Keratinocyte (primary cell): ENCODE measurements at regions not wholly inside any gene's neighbourhood (a gene's known extent, or its start where the extent isn't known, plus 50 kb on each side); places are given as distances from the start of the nearest gene placed in this dataset.

Source experiments
- DNase-seq: peaks from one replicate; pipeline ENCODE4 v3.0.0-alpha.2; 2011; ENCODE audit warnings: low read depth, missing footprints, low spot score
- FAIRE-seq: peaks from 2 replicates; lab custom pipeline; 2011; peaks lifted over from hg19 to GRCh38; lab: Jason Lieb, UNC
- H2AFZ ChIP-seq: 2 replicates; pipeline ENCODE4 v1.6.0; 2012; ENCODE audit warnings: low read length, control low read depth, inconsistent platforms; ENCODE audit not compliant: control insufficient read depth
- H3K27ac ChIP-seq: 2 replicates; pipeline ENCODE4 v1.5.1; 2011; ENCODE audit warnings: low read length; ENCODE audit not compliant: control insufficient read depth, insufficient read depth
- H3K27me3 ChIP-seq: 3 replicates; pipeline ENCODE4 v1.6.0; 2011; ENCODE audit warnings: low read length; ENCODE audit not compliant: control insufficient read depth, insufficient read depth; ENCODE audit errors: extremely low read depth
- H3K36me3 ChIP-seq, 2 experiments: 2 replicates in 1 of 2; 3 replicates in 1 of 2; pipeline ENCODE4 v1.5.1; 2011; ENCODE audit warnings: low read length in 2 of 2, mild to moderate bottlenecking in 1 of 2; ENCODE audit not compliant: control insufficient read depth in 2 of 2, insufficient read depth in 2 of 2; ENCODE audit errors: extremely low read depth in 1 of 2
- H3K4me1 ChIP-seq: 3 replicates; pipeline ENCODE4 v1.5.1; 2011; ENCODE audit warnings: low read length; ENCODE audit not compliant: control insufficient read depth, insufficient read depth; ENCODE audit errors: extremely low read depth
- H3K4me2 ChIP-seq: 3 replicates; pipeline ENCODE4 v1.6.0; 2011; ENCODE audit warnings: low read depth, low read length; ENCODE audit not compliant: control insufficient read depth, insufficient read depth; ENCODE audit errors: extremely low read depth
- H3K4me3 ChIP-seq, 3 experiments: fragments of 200-600 bp in 1 of 3; sonication (generic) in 1 of 3; 2 replicates in 2 of 3; 3 replicates in 1 of 3; pipeline ENCODE4 v1.5.1; 2011 to 2016; ENCODE audit warnings: low read length in 3 of 3, mild to moderate bottlenecking in 3 of 3, control low read depth in 2 of 3, inconsistent platforms in 1 of 3, low read depth in 1 of 3, mixed read lengths in 1 of 3, mixed run types in 1 of 3, moderate library complexity in 1 of 3; ENCODE audit not compliant: control insufficient read depth in 2 of 3, insufficient read depth in 2 of 3; ENCODE audit errors: extremely low read depth in 1 of 3
- H3K79me2 ChIP-seq: 2 replicates; pipeline ENCODE4 v1.6.0; 2012; ENCODE audit warnings: low read length; ENCODE audit not compliant: control insufficient read depth, insufficient read depth
- H3K9ac ChIP-seq: 3 replicates; pipeline ENCODE4 v1.6.0; 2011; ENCODE audit warnings: low read length; ENCODE audit not compliant: control insufficient read depth, insufficient read depth; ENCODE audit errors: extremely low read depth
- H3K9me1 ChIP-seq: 3 replicates; pipeline ENCODE4 v1.6.0; 2011; ENCODE audit warnings: low read length; ENCODE audit not compliant: control insufficient read depth, insufficient read depth; ENCODE audit errors: extremely low read depth
- H3K9me3 ChIP-seq: 2 replicates; pipeline ENCODE4 v1.5.1; 2012; ENCODE audit warnings: low read depth, low read length; ENCODE audit not compliant: control insufficient read depth
- H4K20me1 ChIP-seq: 3 replicates; pipeline ENCODE4 v1.6.0; 2011; ENCODE audit warnings: low read length; ENCODE audit not compliant: control insufficient read depth, insufficient read depth; ENCODE audit errors: extremely low read depth
- EZH2 ChIP-seq: IDR thresholded peaks from one replicate; pipeline ENCODE4 v1.6.1; 2012; ENCODE audit warnings: inconsistent platforms, mild to moderate bottlenecking, low read length, moderate library complexity
- dilution Hi-C: fragments of 300-500 bp; cut with MboI; formaldehyde crosslinking; loops from one replicate; pipeline ENCODE4 v1.7.0; 2020; ENCODE audit warnings: low sequenced_read_pairs; ENCODE audit not compliant: extremely low pct_ligation_motif_present
- TF ChIP-seq, protein P1 (sequence below), 3 experiments: IDR thresholded peaks in 1 of 3; conservative IDR thresholded peaks in 1 of 3; optimal IDR thresholded peaks in 1 of 3; 2 replicates in 2 of 3; 3 replicates in 1 of 3; pipeline versions ENCODE3 to v1.5.1; 2011; ENCODE audit warnings: low read length in 3 of 3, mild to moderate bottlenecking in 3 of 3, moderate library complexity in 2 of 3, control low read depth in 1 of 3, inconsistent platforms in 1 of 3; ENCODE audit not compliant: insufficient read depth in 2 of 3; ENCODE audit errors: extremely low read depth in 1 of 3

GRCh38 chr4:181330654-181331201, 912.5 kb upstream of the TENM3 start:
- Histone ChIP-seq H3K36me3 (no peaks in the 10 kb centered on the region), H3K27me3 (no peaks in the 10 kb centered on the region), H3K4me2 (no peak overlapping the region), H2AFZ (no peak overlapping the region), H4K20me1 (no peaks in the 10 kb centered on the region), H3K9me3 (no peaks in the 10 kb centered on the region), H3K9me1 (no peaks in the 10 kb centered on the region), H3K79me2 (no peaks in the 10 kb centered on the region), H3K27ac (no peak overlapping the region), H3K9ac (no peak overlapping the region), H3K4me3 (no peak overlapping the region), H3K4me1 (no peaks in the 10 kb centered on the region)
- TF ChIP-seq, protein P1, sequence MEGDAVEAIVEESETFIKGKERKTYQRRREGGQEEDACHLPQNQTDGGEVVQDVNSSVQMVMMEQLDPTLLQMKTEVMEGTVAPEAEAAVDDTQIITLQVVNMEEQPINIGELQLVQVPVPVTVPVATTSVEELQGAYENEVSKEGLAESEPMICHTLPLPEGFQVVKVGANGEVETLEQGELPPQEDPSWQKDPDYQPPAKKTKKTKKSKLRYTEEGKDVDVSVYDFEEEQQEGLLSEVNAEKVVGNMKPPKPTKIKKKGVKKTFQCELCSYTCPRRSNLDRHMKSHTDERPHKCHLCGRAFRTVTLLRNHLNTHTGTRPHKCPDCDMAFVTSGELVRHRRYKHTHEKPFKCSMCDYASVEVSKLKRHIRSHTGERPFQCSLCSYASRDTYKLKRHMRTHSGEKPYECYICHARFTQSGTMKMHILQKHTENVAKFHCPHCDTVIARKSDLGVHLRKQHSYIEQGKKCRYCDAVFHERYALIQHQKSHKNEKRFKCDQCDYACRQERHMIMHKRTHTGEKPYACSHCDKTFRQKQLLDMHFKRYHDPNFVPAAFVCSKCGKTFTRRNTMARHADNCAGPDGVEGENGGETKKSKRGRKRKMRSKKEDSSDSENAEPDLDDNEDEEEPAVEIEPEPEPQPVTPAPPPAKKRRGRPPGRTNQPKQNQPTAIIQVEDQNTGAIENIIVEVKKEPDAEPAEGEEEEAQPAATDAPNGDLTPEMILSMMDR (optimal IDR thresholded peaks at IDR 0.05 in 1 of 3, IDR thresholded peaks at IDR 0.05 in 1 of 3, conservative IDR thresholded peaks at IDR 0.05 in 1 of 3; ENCODE audit: extremely low read depth in 1 of 3, insufficient read depth in 2 of 3, low read length in 3 of 3), result no peak
- TF ChIP-seq EZH2, result no peak
- no peak for FAIRE-seq
- dilution Hi-C loops, result no loop called here
- no peak for DNase-seq

DNA sequence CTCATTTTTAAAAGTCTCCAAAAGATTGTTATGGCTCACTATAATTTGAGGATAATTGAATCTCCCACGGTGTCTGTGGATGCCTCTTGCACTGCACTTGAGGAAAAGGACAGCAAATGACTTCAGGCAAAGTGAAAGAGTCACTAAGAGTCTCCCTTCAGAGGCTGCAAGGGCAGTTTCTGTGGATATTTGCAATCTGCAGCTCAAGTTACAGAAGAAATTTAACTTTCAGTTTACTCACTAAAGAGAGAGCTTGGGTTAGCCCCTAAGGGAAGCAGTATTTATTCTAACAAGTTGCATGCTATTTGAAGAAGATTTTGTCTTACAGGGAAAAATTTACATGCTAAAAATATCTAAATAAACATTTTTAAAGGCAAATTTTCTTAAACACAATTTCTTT, 912.0 kb upstream of the TENM3 start:
- TF ChIP-seq EZH2, result no peak
- TF ChIP-seq, protein P1 (optimal IDR thresholded peaks at IDR 0.05 in 1 of 3, IDR thresholded peaks at IDR 0.05 in 1 of 3, conservative IDR thresholded peaks at IDR 0.05 in 1 of 3; ENCODE audit: extremely low read depth in 1 of 3, insufficient read depth in 2 of 3, low read length in 3 of 3), result no peak
- no peaks in the 10 kb centered on the region for H3K27me3 ChIP-seq
- FAIRE-seq (no peak), DNase-seq (no peak)
- no peaks in the 10 kb centered on the region for H3K9me3 ChIP-seq
- H3K4me1 ChIP-seq, result no peaks in the 10 kb centered on the region
- H4K20me1 ChIP-seq, result no peaks in the 10 kb centered on the region
- H3K4me3 ChIP-seq, result no peak overlapping the region
- H3K27ac ChIP-seq, result no peak overlapping the region
- dilution Hi-C loops, result no loop called here
- no peaks in the 10 kb centered on the region for H3K36me3 ChIP-seq
- H2AFZ ChIP-seq, result no peak overlapping the region
- no peaks in the 10 kb centered on the region for H3K9me1 ChIP-seq
- H3K9ac ChIP-seq, result no peak overlapping the region
- no peak overlapping the region for H3K4me2 ChIP-seq
- no peaks in the 10 kb centered on the region for H3K79me2 ChIP-seq
